ENCODE measurements at regions not wholly inside any gene's neighbourhood (a gene's known extent, or its start where the extent isn't known, plus 50 kb on each side); places are given as distances from the start of the nearest gene placed in this dataset.

DNA sequence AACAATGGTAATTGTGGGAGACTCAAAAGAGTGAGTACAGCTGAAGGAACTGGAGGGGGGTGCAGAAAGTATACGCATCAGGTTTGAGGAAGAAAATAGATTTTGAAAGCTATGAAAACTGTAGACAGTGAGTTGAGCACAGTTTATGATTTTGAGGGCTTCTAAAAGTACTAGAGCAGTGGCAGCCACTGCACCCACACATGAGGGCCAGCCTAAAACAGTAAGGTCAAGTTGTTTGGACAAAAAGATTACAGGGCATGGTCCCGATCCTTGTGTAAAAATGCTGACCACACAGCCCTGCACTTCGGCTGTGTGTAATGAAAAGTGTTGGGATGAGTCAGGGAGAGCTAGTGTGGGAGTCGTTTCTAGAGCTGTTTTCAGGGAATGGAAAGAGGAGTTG lies 2282.1 kb downstream of the TP53TG3F start:
- no peak for DNase-seq

DNA sequence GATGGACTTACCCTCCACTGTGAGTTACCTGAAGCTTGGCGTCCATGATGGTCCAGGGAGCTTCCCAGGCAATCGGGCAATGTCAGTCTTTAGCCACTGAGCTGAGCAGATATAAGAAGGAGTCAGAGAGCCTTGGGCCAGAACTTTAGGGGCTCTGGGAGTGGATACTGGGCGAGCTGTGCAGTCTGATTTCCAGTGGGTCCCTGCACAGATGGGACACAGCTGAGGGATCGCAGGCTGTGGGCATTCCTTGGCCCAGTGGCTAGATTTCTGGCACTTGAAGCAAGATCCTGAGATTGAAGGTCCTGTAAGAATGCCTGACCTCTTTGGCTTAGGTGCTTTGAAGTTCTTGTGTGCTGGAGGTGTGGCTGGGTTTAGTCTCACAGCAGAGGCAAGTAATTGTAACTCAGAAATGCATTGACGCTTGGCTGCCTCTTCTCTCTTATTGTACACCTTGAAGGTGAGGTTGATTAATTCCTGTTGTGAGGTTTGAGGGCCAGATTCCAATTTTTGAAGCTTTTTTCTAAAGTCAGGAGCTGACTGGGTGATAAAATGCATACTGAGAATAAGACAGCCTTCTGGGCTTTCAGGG lies 2283.8 kb downstream of the TP53TG3F start:
- DNase-seq, result no peak

DNA sequence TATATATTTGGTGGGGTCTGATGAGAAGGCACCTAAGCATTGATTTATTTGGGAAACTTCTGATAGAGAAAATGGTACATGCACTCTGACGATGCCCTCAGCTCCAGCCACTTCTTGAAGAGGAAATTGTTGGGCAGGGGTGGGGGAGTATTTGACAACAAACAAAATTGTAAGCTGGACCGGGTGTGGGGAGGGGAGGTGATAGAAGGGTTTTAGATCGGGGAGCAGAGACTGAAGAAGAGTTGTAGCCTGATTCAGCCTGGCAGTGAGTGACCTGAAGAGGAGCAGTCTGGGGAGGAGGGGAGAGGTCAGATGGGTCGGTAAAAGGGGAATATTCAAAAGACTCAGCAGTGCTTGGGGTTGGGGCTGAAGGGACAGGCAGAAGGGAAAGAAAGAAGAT lies 2284.7 kb downstream of the TP53TG3F start:
- DNase-seq, result no peak

DNA sequence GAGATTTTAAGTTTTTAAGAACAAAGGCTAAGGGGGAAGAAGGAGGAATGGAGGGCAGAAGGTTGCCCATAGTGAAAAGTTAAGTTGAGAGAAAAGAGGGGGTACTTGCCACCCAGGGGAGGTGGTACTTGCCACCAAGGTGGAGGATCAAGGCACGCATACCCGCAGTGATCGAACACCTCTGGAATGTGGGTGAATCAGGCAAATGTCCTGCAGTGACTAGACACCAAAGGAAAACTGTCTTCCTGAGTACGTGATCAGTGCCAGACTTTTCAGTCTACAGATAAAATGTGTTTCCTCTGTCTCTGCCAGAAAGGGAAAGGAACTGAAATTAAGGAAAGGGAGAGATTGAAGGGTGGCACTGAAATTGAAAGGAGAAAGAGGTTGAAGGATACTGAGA lies 2285.3 kb downstream of the TP53TG3F start:
- no peak for DNase-seq

DNA sequence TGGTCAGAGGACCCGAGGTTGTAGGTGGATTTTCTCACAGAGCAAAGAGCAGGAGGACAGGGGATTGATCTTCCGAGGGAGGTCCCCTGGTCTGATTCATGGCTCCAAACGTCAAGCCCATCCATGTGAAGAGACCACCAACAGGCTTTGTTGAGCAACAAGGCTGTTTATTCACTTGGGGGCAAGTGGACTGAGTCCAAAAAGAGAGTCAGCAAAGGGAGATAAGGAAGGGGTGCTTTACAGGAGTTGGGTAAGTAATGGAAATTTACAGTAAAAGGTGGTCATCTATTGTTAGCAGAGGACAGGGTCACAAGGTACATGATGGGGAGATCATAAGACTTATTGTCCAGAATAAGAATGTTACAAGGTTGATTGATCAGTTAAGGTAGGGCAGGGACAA lies 2285.8 kb downstream of the TP53TG3F start:
- no peak for DNase-seq

DNA sequence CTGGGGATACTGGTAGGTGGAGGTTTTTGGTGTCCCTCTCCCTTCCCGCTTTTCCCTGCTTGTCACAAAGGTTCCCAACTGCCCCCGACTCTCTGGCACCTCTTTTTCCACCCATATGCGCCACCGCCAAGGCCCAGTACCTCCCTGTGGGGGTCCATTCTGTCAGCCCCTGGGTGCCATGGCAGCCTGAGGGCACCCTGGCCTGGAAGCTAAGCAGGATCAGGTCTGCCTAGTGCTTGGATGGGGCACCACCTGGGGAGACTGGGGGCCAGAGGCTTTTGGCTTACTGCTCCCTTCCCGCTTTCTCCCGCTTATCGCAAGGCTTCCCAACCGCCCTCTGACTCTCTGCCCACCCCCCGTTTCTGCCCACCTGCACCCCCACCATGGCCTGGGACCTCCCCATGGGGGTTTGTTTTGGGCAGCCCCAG lies 2286.4 kb downstream of the TP53TG3F start:
- DNase-seq, result no peak

DNA sequence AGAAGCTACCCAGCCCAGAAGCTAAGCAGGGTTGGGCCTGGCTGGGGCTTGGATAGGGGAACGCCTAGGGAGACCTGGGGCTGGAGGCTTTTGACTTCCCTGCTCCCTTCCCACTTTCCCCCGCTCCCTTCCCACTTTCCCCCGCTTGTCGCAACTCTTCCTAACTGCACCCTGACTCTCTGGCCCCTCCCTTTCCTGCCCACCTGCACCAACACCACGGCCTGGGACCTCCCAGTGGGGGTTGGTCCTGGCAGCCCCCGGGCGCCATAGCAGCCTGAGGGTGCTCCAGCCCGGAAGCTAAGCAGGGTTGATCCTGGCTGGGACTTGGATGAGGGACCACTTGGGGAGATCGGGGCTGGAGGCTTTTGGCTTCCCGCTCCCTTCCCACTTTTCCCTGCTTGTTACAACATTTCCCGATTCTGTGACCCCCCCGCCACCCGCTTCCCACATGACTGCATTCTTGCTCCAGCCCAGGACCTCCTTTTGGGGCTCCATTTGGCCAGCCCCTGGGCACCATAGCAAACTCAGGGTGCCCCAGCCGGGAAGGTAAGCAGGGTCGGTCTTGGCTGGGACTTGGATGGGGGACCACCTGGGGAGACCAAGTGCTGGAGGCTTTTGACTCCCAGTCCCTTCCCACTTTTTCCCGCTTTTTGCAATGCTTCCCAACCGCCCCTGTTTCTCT lies 2287.0 kb downstream of the TP53TG3F start:
- DNase-seq, result no peak

DNA sequence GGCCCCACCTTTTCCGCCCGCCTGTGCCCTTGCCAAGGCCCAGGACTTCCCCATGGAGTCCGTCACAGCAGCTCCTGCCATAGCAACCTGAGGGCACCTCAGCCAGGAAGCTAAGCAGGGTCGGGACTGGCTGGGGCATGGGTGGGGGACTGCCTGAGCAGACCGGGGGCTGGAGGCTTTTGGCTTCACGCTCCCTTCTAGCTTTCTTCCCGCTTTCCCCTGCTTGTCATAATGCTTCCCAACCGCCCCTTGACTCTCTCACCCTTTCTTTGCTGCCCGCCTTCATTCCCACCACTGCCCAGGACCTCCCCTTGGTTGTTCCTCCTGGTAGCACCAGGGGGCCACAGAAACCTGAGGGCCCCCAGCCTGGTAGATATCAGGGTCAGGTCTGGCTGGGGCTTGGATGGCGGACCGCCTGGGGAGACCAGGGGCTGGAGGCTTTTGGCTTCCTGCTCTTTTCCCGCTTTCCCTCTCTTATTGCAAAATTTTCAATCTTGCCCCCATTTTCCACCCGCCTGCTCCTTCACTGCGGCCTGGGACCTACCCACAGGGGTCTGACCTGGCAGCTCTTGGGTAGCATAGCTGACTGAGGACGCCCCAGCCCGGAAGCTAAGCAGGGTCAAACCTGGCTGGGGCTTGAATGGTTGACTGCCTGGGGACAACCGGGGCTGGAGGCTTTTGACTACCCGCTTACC lies 2287.7 kb downstream of the TP53TG3F start:
- no peak for DNase-seq

DNA sequence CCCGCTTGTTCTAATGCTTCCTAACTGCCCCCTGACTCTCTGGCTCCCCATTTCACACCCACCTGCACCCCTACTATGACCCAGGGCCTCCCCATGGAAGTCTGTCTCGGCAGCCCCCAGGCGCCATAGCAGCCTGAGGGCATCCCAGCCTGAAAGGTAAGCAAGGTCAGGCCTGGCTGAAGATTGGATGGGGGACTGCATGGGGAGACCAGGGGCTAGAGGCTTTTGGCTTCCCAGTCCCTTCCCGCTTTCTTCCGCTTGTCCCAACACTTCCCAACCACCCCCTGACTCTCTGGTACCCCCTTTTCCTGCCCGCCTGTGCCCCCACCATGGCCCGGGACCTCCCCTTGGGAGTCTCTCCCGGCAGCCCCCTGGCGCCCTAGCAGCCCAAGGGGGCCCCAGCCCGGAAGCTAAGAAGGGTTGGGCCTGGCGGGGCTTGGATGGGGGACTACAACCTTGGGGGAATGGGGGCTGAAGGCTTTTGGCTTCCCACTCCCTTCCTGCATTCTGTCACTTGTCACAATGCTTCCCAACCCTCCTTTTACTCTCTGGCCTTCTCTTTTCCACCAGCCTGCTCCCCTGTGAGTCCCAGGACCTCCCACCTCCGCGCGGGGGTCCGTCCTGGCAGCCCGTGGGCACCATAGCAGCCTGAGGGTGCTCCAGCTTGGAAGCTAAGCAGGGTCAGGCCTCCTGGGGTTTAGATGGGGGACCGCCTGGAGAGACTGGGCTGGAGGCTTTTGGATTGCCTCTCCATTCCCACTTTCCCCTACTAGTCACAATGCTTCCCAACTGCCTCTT lies 2288.4 kb downstream of the TP53TG3F start:
- no peak for DNase-seq

DNA sequence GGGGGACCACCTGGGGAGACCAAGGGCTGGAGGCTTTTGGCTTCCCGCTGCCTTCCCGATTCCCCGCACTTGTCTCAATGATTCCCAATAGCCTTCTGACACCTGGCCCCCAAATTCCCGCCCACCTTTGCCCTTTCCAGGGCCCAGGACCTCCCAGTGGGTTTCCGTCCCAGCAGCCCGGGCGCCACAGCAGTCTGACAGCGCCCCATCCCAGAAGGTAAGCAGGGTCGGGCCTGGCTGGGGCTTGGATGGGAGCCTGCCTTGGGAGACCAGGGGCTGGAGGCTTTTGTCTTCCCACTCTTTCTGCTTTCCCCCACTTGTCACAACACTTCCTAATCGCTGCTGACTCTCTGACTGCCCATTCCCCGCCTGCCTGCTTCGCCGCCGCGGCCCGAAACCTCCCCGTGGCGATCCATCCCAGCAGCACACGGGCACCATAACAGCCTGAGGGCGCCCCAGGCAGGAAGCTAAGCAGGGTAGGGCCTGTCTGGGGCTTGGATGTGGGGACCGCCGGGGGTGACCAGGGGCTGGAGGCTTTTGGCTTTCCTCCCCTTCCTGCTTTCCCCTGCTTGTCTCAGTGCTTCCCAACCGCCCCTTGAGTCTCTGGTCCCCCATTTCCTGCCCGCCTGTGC lies 2289.3 kb downstream of the TP53TG3F start:
- DNase-seq, result no peak

DNA sequence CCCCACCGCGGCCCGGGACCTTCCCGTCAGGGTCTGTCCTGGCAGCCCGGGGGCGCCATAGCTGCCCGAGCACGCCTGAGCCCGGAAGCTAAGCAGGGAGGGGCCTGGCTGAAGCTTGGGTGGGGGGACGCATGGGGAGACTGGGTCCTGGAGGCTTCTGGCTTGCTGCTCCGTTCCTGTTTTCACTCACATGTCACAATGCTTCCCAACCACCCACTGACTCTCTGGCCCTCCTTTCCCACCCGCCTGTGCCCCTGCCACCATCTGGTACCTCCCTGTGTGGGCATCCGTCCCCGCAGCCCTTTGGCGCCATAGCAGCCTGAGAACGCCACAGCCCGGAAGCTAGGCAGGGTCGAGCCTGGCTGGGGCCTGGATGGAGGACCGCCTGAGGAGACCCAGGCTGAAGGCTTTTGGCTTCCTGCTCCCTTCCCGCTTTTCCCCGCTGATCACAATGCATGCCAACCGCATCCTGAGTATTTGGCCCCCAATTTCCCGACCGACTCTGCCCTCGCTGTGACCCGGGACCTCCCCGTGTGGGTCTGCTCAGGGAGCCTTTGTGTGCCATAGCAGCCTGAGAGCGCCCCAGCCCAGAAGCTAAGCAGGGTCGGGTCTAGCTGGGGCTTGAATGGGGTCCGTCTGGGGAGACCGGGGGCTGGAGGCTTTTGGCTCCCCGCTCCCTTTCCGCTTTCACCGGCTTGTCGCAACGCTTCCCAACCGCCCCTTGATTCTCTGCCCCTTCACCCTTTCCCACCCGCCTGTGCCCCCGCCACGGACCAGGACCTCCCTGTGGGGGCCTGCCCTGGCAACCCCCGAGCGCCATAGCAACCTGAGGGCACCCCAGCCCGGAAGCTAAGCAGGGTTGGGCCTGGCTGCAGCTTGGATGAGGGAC lies 2290.1 kb downstream of the TP53TG3F start:
- no peak for DNase-seq

DNA sequence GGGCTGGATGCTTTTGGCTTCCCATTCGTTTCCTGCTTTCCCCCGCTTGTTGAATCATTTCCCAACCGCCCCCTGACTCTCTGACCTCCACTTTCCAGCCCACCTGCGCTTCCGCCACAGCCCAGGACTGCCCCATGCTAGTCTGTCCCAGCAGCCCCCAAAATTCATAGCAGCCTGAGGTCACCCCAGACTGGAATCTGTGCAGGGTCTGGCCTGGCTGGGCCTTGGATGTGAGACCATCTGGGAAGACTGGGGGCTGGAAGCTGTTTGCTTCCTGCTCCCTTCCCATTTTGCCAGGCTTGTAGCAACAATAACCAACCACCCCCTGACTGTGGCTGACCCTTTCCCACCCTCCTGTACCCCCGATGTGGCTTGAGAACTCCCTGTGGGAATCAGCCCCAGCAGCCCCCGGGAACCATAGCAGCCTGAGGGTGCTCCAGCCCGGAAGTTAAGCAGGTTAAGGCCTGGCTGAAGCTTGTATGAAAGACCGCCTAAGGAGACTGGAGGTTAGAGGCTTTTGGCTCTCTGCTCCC lies 2290.8 kb downstream of the TP53TG3F start:
- DNase-seq, result no peak

DNA sequence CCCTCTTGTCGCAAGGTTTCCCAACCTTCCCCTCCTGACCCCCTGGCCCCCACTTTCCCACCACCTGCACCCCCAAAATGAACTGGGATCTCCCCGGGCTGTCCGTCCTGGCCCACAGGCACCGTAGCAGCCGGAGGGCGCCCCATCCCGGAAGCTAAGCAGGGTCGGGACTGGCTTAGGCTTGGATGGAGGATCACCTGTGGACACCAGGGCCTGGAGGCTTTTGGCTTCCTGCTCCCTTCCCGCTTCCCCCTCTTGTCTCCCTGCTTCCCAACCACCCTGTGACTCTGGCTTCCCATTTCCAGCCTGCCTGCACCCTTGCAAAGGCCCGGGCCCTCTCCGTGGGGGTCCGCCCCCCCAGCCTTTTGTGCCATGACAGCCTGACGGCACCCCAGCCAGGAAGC lies 2291.3 kb downstream of the TP53TG3F start:
- no peak for DNase-seq

DNA sequence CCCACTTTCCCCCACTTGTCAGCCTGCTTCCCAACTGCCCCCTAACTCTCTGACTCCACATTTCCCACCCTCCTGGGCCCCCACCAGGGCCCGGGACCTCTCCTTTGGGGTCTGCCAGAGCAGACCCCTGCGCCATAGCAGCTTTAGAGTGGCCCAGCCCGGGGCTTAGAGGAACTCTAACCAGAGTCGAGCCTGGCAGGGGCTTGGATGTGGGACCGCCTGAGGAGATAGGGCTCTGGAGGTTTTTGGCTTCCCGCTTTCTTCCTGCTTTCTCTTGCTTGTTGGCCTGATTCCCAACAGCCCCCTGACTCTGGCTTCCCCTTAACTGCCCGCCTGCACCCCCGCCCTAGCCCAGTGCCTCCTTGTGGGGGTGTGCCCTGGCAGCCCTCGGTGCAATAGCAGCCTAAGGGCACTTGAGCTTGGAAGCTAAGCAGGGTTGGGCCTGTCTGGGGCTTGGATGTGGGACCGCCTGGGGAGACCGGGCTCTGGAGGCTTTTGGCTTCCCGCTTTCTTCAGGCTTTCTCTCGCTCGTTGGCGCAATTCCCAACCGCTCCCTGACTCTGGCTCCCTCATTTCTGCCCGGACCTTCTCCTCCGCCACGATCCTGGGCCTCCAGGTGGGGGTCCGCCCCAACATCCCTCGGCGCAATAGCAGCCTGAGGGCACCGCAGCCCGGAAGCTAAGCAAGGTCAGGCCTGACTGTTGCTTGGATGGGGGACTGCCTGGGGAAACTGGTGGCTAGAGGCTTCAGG lies 2292.0 kb downstream of the TP53TG3F start:
- DNase-seq, result no peak

DNA sequence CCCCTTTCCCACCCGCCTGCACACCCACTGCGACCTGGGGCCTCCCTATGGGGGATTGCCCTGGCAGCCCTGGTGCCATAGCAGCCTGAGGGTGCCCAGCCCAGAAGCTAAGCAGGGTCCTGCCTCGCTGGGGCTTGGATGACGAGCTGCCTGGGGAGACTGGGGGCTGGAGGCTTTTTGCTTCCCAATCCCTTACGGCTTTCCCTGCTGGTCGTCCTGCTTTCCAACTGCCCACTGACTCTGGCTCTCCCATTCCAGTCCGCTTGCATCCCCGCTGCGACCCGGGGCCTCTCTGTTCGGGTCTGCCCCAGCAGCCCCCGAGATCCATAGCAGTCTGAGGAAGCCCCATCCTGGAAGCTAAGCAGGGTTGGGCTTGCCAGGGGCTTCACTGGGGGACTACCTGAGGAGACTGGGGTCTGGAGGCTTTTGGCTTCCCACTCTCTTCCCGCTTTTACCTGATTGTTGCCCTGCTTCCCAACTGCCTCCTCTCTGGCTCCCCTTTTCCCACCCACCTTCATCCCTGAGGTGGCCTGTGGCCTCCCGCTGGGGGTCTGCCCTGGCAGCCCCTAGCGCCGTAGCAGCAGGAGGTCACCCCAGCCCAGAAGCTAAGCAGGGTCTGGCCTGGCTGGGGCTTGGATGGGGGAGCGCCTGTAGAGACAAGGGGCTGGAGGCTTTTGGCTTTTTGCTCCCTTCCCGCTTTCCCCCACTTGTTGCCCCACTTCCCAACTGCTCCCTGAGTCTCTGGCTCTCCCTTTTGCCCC lies 2292.8 kb downstream of the TP53TG3F start:
- DNase-seq, result no peak

DNA sequence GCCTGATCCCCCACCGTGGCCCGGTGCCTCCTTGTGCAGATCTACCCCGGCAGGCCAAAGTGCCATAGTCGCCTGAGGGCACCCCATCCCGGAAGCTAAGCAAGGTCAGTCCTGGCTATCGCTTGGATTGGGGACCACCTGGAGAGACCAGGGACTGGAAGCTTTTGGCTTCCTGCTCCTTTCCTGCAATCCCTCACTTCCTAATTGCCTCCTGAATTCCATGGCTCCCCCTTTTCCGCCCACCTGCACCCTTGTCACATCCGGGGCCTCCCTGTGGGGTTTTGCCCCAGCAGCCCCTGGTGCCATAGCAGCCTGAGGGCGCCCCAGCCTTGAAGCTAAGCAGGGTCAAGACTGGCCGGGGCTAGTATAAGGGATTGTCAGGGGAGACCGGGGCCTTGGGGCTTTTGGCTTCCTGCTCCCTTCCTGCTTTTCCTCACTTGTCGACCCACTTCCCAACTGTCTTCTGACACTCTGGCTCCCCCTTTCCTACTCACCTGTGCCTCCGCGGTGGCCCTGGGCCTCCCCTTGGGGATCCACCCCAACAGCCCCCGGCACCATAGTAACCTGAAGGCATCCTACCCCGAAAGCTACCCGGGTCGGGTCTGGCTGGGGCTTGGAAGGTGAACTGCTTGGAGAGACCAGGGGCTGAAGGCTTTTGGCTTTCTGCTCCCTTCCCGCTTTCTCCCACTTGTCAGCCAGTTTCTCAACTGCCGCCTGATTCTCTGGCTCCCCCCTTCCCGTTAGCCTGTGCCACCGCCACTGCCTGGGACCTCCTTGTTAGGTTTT lies 2293.6 kb downstream of the TP53TG3F start:
- no peak for DNase-seq

DNA sequence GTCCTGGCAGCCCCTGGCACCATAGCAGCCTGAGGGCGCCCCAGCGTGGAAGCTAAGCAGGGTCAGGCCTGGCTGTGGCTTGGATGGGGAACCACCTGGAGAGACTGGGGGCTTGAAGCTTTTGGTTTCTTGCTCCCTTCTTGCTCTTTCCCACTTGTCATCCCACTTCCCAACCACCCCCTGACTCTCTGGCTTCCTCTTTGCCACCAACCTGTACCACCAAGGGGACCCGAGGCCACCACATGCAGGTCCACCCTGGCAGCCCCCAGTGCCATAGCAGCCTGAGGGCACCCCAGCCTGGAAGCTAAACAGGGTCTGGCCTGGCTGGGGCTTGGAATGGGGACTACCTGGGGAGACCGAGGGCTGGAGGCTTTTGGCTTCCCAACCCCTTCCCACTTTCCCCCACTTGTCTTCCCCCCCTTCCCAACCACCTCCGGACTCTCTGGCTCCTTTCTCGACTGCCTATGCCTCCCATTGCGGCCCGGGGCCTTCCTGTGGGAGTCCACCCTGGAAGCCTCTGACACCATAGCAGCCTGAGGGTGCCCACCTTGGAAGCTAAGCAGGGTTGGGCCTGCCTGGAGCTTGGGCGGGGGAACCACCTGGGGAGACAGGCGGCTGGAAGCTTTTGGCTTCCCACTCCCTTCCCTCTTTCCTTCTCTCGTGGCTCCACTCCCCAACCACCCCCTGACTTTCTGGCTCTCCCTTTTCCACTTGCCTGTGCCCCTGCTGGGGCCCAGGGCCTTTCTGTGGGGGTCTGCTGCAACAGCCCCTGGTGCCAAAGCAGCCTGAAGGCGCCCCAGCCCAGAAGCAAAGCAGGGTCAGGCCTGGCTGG lies 2294.4 kb downstream of the TP53TG3F start:
- no peak for DNase-seq
